ENCODE measurements at regions not wholly inside any gene's neighbourhood (a gene's known extent, or its start where the extent isn't known, plus 50 kb on each side); places are given as distances from the start of the nearest gene placed in this dataset.

DNA sequence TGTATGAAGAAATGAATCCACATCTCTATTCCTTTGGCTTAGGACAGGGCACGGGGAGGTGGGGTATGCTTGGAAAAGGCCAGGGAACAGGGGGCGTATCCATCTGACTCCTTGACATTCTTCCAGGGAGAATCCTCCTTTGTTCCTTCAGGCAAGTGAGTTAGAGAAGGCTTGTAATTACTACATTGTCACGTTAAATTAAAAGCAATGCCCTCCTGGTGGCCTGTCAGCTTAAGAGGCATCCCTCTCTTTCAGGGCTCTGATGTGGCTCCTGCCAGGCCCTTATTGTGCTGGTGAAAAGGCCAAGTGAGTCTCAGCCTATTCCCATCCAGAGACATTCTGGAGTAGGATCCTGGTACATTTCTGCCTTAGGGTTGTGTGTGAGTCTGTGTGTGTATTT, 128.3 kb downstream of the FOXA2 start:
- TF ChIP-seq, protein P1, sequence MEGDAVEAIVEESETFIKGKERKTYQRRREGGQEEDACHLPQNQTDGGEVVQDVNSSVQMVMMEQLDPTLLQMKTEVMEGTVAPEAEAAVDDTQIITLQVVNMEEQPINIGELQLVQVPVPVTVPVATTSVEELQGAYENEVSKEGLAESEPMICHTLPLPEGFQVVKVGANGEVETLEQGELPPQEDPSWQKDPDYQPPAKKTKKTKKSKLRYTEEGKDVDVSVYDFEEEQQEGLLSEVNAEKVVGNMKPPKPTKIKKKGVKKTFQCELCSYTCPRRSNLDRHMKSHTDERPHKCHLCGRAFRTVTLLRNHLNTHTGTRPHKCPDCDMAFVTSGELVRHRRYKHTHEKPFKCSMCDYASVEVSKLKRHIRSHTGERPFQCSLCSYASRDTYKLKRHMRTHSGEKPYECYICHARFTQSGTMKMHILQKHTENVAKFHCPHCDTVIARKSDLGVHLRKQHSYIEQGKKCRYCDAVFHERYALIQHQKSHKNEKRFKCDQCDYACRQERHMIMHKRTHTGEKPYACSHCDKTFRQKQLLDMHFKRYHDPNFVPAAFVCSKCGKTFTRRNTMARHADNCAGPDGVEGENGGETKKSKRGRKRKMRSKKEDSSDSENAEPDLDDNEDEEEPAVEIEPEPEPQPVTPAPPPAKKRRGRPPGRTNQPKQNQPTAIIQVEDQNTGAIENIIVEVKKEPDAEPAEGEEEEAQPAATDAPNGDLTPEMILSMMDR (IDR thresholded peaks at IDR 0.05; ENCODE audit: low read depth, low read length), result no peak
- TF ChIP-seq POLR2A (IDR thresholded peaks at IDR 0.05; ENCODE audit: extremely low read depth, insufficient read length) (no peak), MYC (IDR thresholded peaks at IDR 0.05; ENCODE audit: low read depth, low read length) (no peak)
- TF ChIP-seq, protein P2, sequence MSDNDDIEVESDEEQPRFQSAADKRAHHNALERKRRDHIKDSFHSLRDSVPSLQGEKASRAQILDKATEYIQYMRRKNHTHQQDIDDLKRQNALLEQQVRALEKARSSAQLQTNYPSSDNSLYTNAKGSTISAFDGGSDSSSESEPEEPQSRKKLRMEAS (IDR thresholded peaks at IDR 0.05; ENCODE audit: low read depth, low read length), result no peak

All from NB4 (cell line).